Naive thymus-derived CD4-positive, alpha-beta T cell (primary cell): ENCODE measurements at regions not wholly inside any gene's neighbourhood (a gene's known extent, or its start where the extent isn't known, plus 50 kb on each side); places are given as distances from the start of the nearest gene placed in this dataset.
A peak's percentile ranks its signal among the peaks of the same experiment; 100 is the strongest.

Experiments used
- ATAC-seq: fragments of 150-1000 bp; cut with Tn5 transposase; 2 replicates; pipeline ENCODE4 v1.10.0; 2021; ENCODE audit warnings: mild to moderate bottlenecking, moderate library complexity
- CTCF ChIA-PET: fragments of 350-600 bp; sonication (Branson Sonifier 250); formaldehyde crosslinking; loops from one replicate; lab custom pipeline; 2021; ENCODE audit warnings: antibody characterized with exemption; lab: Charles Lee
- POLR2A ChIA-PET: fragments of 350-600 bp; sonication (Branson Sonifier 250); formaldehyde crosslinking; loops from one replicate; lab custom pipeline; 2021; ENCODE audit warnings: antibody characterized with exemption, inconsistent platforms; lab: Charles Lee
- DNase-seq, 9 donors: peaks; one replicate each; pipeline versions ENCODE4 v3.0.0 to v3.0.0-alpha.2; 2020 to 2022; ENCODE audit warnings: mixed read lengths in 1 of 9
- H3K27ac ChIP-seq: one replicate; pipeline ENCODE4 v1.7.0; 2013; ENCODE audit warnings: mild to moderate bottlenecking, low read depth, low read length, moderate library complexity
- H3K27me3 ChIP-seq, 2 donors: one replicate each; pipeline ENCODE4 v1.7.0; 2013; ENCODE audit warnings: low read length in 2 of 2, mild to moderate bottlenecking in 2 of 2, moderate library complexity in 2 of 2; ENCODE audit not compliant: control insufficient read depth in 2 of 2, insufficient read depth in 2 of 2
- H3K36me3 ChIP-seq, 3 experiments: 1 replicate in 2 of 3; 2 replicates in 1 of 3; pipeline ENCODE4 v1.7.0; 2013; ENCODE audit warnings: low read length in 3 of 3, mild to moderate bottlenecking in 3 of 3, moderate library complexity in 1 of 3; ENCODE audit not compliant: insufficient read depth in 3 of 3, control insufficient read depth in 2 of 3
- H3K4me1 ChIP-seq, 2 donors: one replicate each; pipeline ENCODE4 v1.7.0; 2013; ENCODE audit warnings: low read length in 2 of 2, mild to moderate bottlenecking in 2 of 2, moderate library complexity in 1 of 2; ENCODE audit not compliant: control insufficient read depth in 2 of 2, insufficient read depth in 2 of 2
- H3K4me3 ChIP-seq: 2 replicates; pipeline ENCODE4 v1.7.0; 2013; ENCODE audit warnings: mild to moderate bottlenecking, low read length
- H3K9me3 ChIP-seq, 3 experiments: 1 replicate in 2 of 3; 2 replicates in 1 of 3; pipeline ENCODE4 v1.7.0; 2013; ENCODE audit warnings: low read length in 3 of 3; ENCODE audit not compliant: control insufficient read depth in 2 of 3
- H3K27ac Mint-ChIP-seq, 9 donors: one replicate each; pipeline ENCODE4 v1.8.0; 2020 to 2022; ENCODE audit warnings: mixed read lengths in 9 of 9, mild to moderate bottlenecking in 8 of 9, moderate library complexity in 5 of 9, inconsistent platforms in 2 of 9
- H3K27me3 Mint-ChIP-seq, 5 donors: one replicate each; pipeline ENCODE4 v1.8.0; 2021 to 2022; ENCODE audit warnings: mixed read lengths in 5 of 5, mild to moderate bottlenecking in 1 of 5
- H3K36me3 Mint-ChIP-seq, 5 donors: one replicate each; pipeline ENCODE4 v1.8.0; 2020 to 2022; ENCODE audit warnings: mixed read lengths in 5 of 5, mild to moderate bottlenecking in 3 of 5, inconsistent platforms in 1 of 5
- H3K4me1 Mint-ChIP-seq, 7 donors: one replicate each; pipeline ENCODE4 v1.8.0; 2020 to 2022; ENCODE audit warnings: mixed read lengths in 7 of 7, mild to moderate bottlenecking in 3 of 7, inconsistent platforms in 1 of 7
- H3K4me3 Mint-ChIP-seq, 10 donors: one replicate each; pipeline ENCODE4 v1.8.0; 2020 to 2022; ENCODE audit warnings: mild to moderate bottlenecking in 10 of 10, mixed read lengths in 10 of 10, moderate library complexity in 6 of 10, inconsistent platforms in 2 of 10
- H3K9me3 Mint-ChIP-seq, 11 donors: one replicate each; pipeline ENCODE4 v1.8.0; 2020 to 2022; ENCODE audit warnings: mixed read lengths in 11 of 11, mild to moderate bottlenecking in 4 of 11, inconsistent platforms in 1 of 11, moderate library complexity in 1 of 11
- intact Hi-C, 2 donors: fragments of 100-400 bp; cut with micrococcal nuclease; formaldehyde crosslinking; loops; one replicate each; pipeline ENCODE4 v1.15.1; 2023

GRCh38 chr15:99450896-99451358 is 114.9 kb upstream of the MEF2A start:
- no peak overlapping the region for H3K4me3 ChIP-seq
- no peak overlapping the region for H3K27ac ChIP-seq

GRCh38 chr15:99451484-99451883 is 114.3 kb upstream of the MEF2A start:
- Mint-ChIP-seq H3K27ac (peak overlapping the region in 8 of 9 donors; percentile 53 to 94 (median 88)), H3K27me3 (peaks cover 0 to 15% (median 0%) of the 10 kb centered on the region in 5 donors), H3K4me1 (peaks cover 32 to 54% (median 46%) of the 10 kb centered on the region in 7 donors), H3K9me3 (peaks cover 0 to 1% (median 0%) of the 10 kb centered on the region in 11 donors), H3K4me3 (peak overlapping the region; percentile 55 to 94 (median 86)), H3K36me3 (peaks cover 0 to 1% (median 0%) of the 10 kb centered on the region in 5 donors)
- CTCF ChIA-PET, result no interaction called here
- H3K27me3 ChIP-seq, result no peaks in the 10 kb centered on the region
- H3K4me3 ChIP-seq, result no peak overlapping the region
- intact Hi-C loops, result loop anchor here in 1 of 2 donors (5.0 kb wide), 1 partner anchor 36 kb away; no protein-coding TSS in a partner anchor
- no peak overlapping the region for H3K27ac ChIP-seq
- H3K4me1 ChIP-seq, result peaks cover 0 to 20% of the 10 kb centered on the region in 2 donors
- no peaks in the 10 kb centered on the region for H3K9me3 ChIP-seq
- DNase-seq (peak in 1 of 9 donors; percentile 17), ATAC-seq (no peak)
- no peaks in the 10 kb centered on the region for H3K36me3 ChIP-seq
- POLR2A ChIA-PET, result interaction anchor here (0.7 to 1.6 kb wide), 4 partner anchors 10 to 43 kb away, joined by 3 to 6 read pairs (median 3); no protein-coding TSS in a partner anchor

More at GRCh38 chr15:99450896-99451358, 114.9 kb upstream of the MEF2A start:
- intact Hi-C loops, result loop anchor here in 1 of 2 donors (5.0 kb wide), 1 partner anchor 36 kb away; no protein-coding TSS in a partner anchor
- no peaks in the 10 kb centered on the region for H3K9me3 ChIP-seq
- peak overlapping the region; percentile 78 to 94 (median 89) for H3K27ac Mint-ChIP-seq
- H3K4me1 ChIP-seq, result peaks cover 0 to 22% of the 10 kb centered on the region in 2 donors
- POLR2A ChIA-PET, result interaction anchor here (0.7 to 1.6 kb wide), 4 partner anchors 9 to 43 kb away, joined by 3 to 6 read pairs (median 3); no protein-coding TSS in a partner anchor
- H3K27me3 Mint-ChIP-seq, result peaks cover 0 to 12% (median 0%) of the 10 kb centered on the region in 5 donors
- ATAC-seq (no peak), DNase-seq (peak in 8 of 9 donors; percentile 31 to 63 (median 40))
- H3K4me1 Mint-ChIP-seq, result peaks cover 32 to 58% (median 48%) of the 10 kb centered on the region in 7 donors
- no peaks in the 10 kb centered on the region for H3K36me3 ChIP-seq
- H3K4me3 Mint-ChIP-seq, result peak overlapping the region; percentile 71 to 94 (median 88)
- H3K27me3 ChIP-seq, result no peaks in the 10 kb centered on the region
- CTCF ChIA-PET, result interaction anchor here (0.6 kb wide), 1 partner anchor 12 kb away, joined by 3 read pairs; no protein-coding TSS in a partner anchor
- H3K9me3 Mint-ChIP-seq, result peaks cover 0 to 1% (median 0%) of the 10 kb centered on the region in 11 donors
- H3K36me3 Mint-ChIP-seq, result no peaks in the 10 kb centered on the region

DNA sequence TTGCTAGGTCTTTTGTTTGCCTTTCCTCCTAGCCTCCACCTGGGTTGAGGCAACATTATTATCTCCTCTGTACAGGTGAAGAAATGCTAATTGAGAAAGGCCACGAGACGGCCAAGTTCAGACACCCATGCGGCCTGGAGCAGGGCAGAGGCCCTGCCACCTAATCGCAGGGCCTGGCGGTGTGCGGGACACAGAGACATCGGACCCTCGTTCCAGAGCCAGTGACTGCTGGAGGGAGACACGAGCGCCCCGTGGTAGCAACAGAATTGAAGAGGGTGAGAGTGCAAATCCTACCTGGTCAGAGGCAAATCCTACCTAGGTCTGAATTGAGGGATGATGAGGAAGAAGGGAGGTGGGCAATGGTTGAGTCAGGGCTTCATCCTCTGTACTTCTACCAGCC is 113.8 kb upstream of the MEF2A start:
- intact Hi-C loops, result loop anchor here in 1 of 2 donors (5.0 kb wide), 1 partner anchor 35 kb away; no protein-coding TSS in a partner anchor
- no peak overlapping the region for H3K4me3 ChIP-seq
- Mint-ChIP-seq H3K4me3 (peak overlapping the region in 7 of 10 donors; percentile 21 to 94 (median 71)), H3K36me3 (peaks cover 0 to 1% (median 0%) of the 10 kb centered on the region in 5 donors), H3K27ac (peak overlapping the region in 8 of 9 donors; percentile 53 to 91 (median 77)), H3K9me3 (peaks cover 0 to 1% (median 0%) of the 10 kb centered on the region in 11 donors), H3K4me1 (peaks cover 32 to 49% (median 44%) of the 10 kb centered on the region in 7 donors), H3K27me3 (peaks cover 0 to 15% (median 0%) of the 10 kb centered on the region in 5 donors)
- DNase-seq (no peak), ATAC-seq (no peak)
- ChIA-PET CTCF (no interaction called here), POLR2A (interaction anchor here (0.5 to 1.6 kb wide), 2 partner anchors 10 to 825 kb away, joined by 3 to 6 read pairs; no protein-coding TSS in a partner anchor)
- H3K27me3 ChIP-seq, result no peaks in the 10 kb centered on the region
- H3K9me3 ChIP-seq, result no peaks in the 10 kb centered on the region
- no peaks in the 10 kb centered on the region for H3K36me3 ChIP-seq
- H3K27ac ChIP-seq, result no peak overlapping the region
- H3K4me1 ChIP-seq, result peaks cover 0 to 20% of the 10 kb centered on the region in 2 donors

DNA sequence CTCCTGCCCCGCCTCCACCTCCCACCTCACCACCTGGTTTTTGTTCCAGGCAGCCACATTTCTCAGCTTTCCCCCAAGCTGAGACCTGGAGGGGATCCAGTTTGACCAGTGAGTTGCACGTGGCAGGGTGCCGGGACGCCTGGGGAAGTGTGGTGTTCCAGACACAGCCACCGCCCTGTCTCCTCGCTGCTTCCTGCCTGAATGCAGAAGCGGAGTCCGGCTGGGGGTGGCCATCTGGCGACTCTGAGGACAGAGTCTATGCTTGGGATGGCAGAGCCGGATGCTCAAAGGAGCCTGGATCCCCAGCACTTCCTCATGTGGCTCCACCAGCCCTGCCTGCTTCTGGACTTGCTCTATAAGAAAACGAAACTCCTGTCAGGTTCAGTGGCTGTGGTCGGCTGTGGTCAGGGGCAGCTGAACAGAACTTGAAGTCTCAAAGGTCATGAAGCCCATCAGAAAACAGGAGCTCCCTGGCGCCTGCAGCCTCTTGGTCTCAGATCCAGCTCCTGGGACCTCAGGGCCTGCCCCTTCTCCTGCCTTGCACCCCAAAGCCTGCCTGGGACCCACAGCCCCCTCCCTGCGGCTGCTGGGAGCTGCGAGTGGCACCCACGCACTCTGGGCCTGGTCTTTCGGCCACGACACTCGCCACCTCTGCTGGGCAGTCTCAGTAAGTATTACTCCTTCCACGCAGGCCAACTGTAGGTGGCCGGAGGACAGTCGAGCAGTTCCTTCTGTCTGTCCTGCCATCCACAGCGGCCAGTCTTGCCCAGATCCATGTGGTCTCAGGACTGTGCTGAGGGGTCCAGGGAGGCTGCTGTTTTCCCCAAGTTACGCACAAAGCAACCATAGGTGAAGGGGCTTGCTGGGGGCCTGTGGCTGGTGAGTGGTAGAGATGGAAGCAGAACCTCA is 112.8 kb upstream of the MEF2A start:
- intact Hi-C loops, result loop anchor here in 1 of 2 donors (5.0 kb wide), 1 partner anchor 34 kb away; no protein-coding TSS in a partner anchor
- H3K4me1 ChIP-seq, result peaks cover 0 to 20% of the 10 kb centered on the region in 2 donors
- H3K27me3 ChIP-seq, result no peaks in the 10 kb centered on the region
- ChIA-PET CTCF (no interaction called here), POLR2A (interaction anchor here (0.6 to 1.7 kb wide), 3 partner anchors 10 to 86 kb away, joined by 3 to 5 read pairs (median 3); no protein-coding TSS in a partner anchor)
- Mint-ChIP-seq H3K4me3 (peak overlapping the region in 3 of 10 donors; percentile 19 to 53 (median 25)), H3K4me1 (peaks cover 28 to 46% (median 39%) of the 10 kb centered on the region in 7 donors), H3K9me3 (peaks cover 0 to 10% (median 4%) of the 10 kb centered on the region in 11 donors), H3K27me3 (peaks cover 0 to 11% (median 0%) of the 10 kb centered on the region in 5 donors), H3K36me3 (peaks cover 1 to 7% (median 6%) of the 10 kb centered on the region in 5 donors), H3K27ac (peak overlapping the region in 3 of 9 donors; percentile 18 to 55 (median 36))
- H3K9me3 ChIP-seq, result no peaks in the 10 kb centered on the region
- H3K27ac ChIP-seq, result no peak overlapping the region
- peak in 1 of 9 donors; percentile 19 for DNase-seq
- H3K36me3 ChIP-seq, result no peaks in the 10 kb centered on the region
- no peak overlapping the region for H3K4me3 ChIP-seq
- peak; percentile 75 for ATAC-seq

DNA sequence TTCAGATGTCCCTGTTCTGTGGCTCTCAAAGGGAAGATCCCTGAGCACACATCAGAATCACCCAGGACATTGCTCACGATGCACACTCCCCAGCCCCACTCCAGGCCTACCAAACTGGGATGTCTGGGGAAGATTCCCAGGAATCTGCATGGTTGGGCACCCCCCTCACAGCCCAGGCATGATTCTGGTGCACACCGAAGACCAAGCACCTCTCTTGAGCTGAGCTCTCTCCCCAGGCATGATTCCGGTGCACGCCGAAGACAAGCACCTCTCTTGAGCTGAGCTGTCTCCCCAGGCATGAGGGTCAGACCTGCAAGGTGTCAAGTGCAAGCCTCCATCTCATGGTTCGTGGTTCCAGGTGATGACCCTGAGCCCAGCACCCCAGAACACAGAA is 112.2 kb upstream of the MEF2A start:
- ChIA-PET POLR2A (interaction anchor here (0.6 to 1.7 kb wide), 3 partner anchors 11 to 86 kb away, joined by 3 to 5 read pairs (median 3); no protein-coding TSS in a partner anchor), CTCF (no interaction called here)
- ATAC-seq, result no peak
- no peak for DNase-seq
- intact Hi-C loops, result loop anchor here in 1 of 2 donors (5.0 kb wide), 1 partner anchor 34 kb away; no protein-coding TSS in a partner anchor
- Histone ChIP-seq H3K27me3 (no peaks in the 10 kb centered on the region), H3K4me1 (peaks cover 0 to 20% of the 10 kb centered on the region in 2 donors), H3K4me3 (no peak overlapping the region), H3K27ac (no peak overlapping the region), H3K9me3 (no peaks in the 10 kb centered on the region), H3K36me3 (no peaks in the 10 kb centered on the region)
- H3K36me3 Mint-ChIP-seq, result peaks cover 1 to 8% (median 7%) of the 10 kb centered on the region in 5 donors
- peaks cover 24 to 41% (median 32%) of the 10 kb centered on the region in 7 donors for H3K4me1 Mint-ChIP-seq
- H3K27ac Mint-ChIP-seq, result peak overlapping the region in 1 of 9 donors; percentile 18
- H3K9me3 Mint-ChIP-seq, result peaks cover 0 to 13% (median 5%) of the 10 kb centered on the region in 11 donors
- H3K4me3 Mint-ChIP-seq, result no peak overlapping the region
- H3K27me3 Mint-ChIP-seq, result peaks cover 0 to 11% (median 0%) of the 10 kb centered on the region in 5 donors
